ENCODE measurements at regions not wholly inside any gene's neighbourhood (a gene's known extent, or its start where the extent isn't known, plus 50 kb on each side); places are given as distances from the start of the nearest gene placed in this dataset.

DNA sequence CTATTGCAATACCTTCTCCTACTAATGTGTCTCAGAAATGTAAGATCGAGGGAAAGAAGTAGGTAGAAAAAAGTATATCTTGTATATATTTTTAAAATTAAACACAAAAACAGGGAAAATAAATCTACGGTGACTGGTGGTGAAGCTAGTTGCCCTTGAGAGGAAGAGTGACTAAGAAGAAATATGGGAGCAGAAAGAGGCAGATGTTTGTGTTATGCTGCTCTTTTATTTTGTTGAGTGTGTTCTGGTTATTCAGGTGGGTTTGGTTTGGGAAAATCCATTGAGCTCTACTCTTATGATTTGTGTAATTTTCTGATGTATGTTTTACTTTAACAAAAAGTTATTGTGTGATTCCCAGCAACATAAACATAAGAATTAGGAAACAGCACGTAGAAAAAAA, 444.9 kb upstream of the B3GALT2 start:
- H3K4me3 ChIP-seq (ENCODE audit: control insufficient read depth, low read depth, low read length), result no peak overlapping the region
- no peak for DNase-seq (ENCODE audit: low read depth)
- TF ChIP-seq, protein P1, sequence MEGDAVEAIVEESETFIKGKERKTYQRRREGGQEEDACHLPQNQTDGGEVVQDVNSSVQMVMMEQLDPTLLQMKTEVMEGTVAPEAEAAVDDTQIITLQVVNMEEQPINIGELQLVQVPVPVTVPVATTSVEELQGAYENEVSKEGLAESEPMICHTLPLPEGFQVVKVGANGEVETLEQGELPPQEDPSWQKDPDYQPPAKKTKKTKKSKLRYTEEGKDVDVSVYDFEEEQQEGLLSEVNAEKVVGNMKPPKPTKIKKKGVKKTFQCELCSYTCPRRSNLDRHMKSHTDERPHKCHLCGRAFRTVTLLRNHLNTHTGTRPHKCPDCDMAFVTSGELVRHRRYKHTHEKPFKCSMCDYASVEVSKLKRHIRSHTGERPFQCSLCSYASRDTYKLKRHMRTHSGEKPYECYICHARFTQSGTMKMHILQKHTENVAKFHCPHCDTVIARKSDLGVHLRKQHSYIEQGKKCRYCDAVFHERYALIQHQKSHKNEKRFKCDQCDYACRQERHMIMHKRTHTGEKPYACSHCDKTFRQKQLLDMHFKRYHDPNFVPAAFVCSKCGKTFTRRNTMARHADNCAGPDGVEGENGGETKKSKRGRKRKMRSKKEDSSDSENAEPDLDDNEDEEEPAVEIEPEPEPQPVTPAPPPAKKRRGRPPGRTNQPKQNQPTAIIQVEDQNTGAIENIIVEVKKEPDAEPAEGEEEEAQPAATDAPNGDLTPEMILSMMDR (conservative IDR thresholded peaks at IDR 0.05; ENCODE audit: control insufficient read depth, insufficient read depth, low read depth, low read length), result no peak

DNA sequence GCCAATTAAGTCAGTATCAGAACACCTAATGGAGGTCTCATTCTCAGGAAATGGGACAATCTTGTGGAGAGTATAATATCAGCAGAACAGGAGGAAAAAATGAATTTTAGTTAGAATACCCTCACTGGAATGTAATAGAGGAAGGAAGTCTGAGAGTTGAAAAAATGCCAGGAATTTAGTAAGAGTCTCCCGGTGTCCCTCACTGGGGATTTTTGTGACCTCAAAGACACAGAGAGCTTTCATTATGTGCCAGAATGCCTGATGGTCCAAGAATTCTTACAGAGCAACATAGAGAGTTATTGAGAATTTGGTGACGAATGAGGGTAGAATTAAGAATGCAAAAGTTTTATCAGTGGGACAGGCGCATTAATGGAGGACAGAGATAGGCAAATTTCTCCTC, 443.5 kb upstream of the B3GALT2 start:
- H3K4me3 ChIP-seq (ENCODE audit: control insufficient read depth, low read depth, low read length), result no peak overlapping the region
- TF ChIP-seq, protein P1 (conservative IDR thresholded peaks at IDR 0.05; ENCODE audit: control insufficient read depth, insufficient read depth, low read depth, low read length), result no peak
- no peak for DNase-seq (ENCODE audit: low read depth)

DNA sequence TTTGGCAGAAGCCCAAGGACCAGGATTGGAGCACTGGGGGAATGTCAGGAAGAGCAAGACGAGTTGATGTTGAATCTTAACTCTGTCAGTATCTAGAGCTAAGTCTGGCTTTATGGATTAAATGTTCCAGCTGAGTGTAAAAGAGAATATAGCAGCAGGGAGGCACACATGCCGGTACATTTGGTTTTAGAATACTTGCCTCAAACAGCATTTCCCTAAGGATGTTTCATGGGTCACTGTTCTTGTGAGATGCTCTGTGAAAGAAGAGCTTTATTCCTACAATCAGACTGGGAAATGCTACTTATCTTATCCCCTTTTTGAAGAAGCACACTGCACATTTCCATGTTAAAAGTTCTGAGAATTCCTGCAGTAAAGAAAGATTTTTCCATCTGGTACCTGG, 440.3 kb upstream of the B3GALT2 start:
- DNase-seq (ENCODE audit: low read depth), result no peak
- no peak overlapping the region for H3K4me3 ChIP-seq (ENCODE audit: control insufficient read depth, low read depth, low read length)
- TF ChIP-seq, protein P1 (conservative IDR thresholded peaks at IDR 0.05; ENCODE audit: control insufficient read depth, insufficient read depth, low read depth, low read length), result no peak

DNA sequence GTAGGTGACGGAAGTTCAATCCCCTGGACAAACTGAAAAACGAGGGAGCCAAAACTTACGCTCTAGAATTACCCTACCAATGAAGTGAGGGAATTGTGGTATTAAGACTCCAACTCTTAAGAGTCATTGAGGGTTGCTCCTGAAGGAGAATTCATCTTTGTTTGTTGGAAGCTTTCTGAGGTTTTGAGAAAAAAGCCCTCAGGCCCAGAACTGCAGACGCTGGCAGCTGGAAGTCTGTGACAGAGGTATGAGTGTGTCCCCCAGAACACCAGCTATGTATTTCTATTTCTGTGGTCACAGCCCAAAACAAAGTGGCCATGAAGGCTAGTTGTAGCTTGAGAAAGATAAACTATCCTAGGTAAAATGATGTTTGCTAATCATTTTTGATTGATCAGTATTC, 438.8 kb upstream of the B3GALT2 start:
- H3K4me3 ChIP-seq (ENCODE audit: control insufficient read depth, low read depth, low read length), result no peak overlapping the region

DNA sequence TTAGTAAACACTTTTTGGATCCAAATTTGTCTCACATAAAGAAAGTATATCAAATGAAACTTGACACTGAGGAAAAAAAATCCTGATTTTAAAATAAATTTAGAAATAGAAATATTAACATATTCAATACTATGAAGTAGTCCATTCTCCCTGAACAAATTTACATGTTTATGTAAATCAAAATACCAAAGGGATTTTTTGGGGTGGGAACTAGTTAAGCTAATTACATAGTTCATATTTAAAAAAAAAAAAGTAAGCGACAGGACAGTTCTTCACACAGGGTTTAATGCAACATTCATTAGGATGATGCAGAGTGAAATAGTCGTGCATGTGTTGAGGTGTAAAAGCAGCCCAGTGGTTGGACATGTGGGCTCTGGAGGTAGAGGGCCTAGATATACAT, 433.5 kb upstream of the B3GALT2 start:
- H3K4me3 ChIP-seq (ENCODE audit: control insufficient read depth, low read depth, low read length), result no peak overlapping the region
- DNase-seq (ENCODE audit: low read depth), result no peak
- TF ChIP-seq, protein P1 (conservative IDR thresholded peaks at IDR 0.05; ENCODE audit: control insufficient read depth, insufficient read depth, low read depth, low read length), result no peak

More for the DNA sequence above, 438.8 kb upstream of the B3GALT2 start:
- no peak for DNase-seq (ENCODE audit: low read depth)
- TF ChIP-seq, protein P1 (conservative IDR thresholded peaks at IDR 0.05; ENCODE audit: control insufficient read depth, insufficient read depth, low read depth, low read length), result no peak

DNA sequence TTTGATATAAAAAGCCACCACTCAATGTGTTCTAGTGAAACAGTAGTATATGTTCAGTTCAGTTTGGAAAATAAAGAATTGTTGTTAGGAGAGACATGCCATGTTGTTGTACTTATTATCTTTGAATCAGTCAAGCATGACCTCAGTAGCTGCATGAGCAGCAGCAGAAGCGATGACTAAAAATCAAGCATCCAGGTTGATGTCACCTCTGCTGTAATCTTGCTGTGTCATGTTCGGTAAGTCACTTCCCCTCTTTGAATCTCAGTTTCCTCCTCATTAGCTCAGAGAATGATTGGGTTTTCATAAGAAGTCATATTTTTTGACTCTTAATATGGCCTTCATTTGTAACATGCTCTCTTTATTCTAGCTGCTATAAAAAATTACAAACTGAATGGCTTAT, 428.4 kb upstream of the B3GALT2 start:
- no peak overlapping the region for H3K4me3 ChIP-seq (ENCODE audit: control insufficient read depth, low read depth, low read length)
- TF ChIP-seq, protein P1 (conservative IDR thresholded peaks at IDR 0.05; ENCODE audit: control insufficient read depth, insufficient read depth, low read depth, low read length), result no peak
- peak; percentile 8 for DNase-seq (ENCODE audit: low read depth)

DNA sequence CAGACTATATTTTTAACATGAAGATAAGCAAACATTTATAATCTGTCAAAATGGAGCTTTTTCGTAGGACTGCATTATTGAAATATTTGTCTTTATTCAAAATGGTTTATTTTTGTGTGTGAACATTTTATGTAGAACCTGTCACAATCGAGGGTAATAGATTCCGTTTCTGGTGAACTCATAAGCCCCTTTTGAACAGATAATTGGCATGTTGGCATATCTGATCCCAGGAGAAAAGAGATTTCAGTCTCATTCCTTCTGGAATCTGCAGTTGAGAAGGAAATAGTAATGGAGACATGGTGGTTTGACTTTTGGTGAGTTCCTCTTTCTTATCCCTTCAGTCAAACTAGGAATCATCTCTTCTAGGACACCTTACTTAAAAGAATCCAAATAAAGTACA, 427.9 kb upstream of the B3GALT2 start:
- TF ChIP-seq, protein P1 (conservative IDR thresholded peaks at IDR 0.05; ENCODE audit: control insufficient read depth, insufficient read depth, low read depth, low read length), result no peak
- DNase-seq (ENCODE audit: low read depth), result no peak
- H3K4me3 ChIP-seq (ENCODE audit: control insufficient read depth, low read depth, low read length), result no peak overlapping the region
